Suppressor macrophage treated with lipopolysaccharide for 4 hours (primary cell): ENCODE measurements at regions not wholly inside any gene's neighbourhood (a gene's known extent, or its start where the extent isn't known, plus 50 kb on each side); places are given as distances from the start of the nearest gene placed in this dataset.

Source experiments
- DNase-seq: peaks from one replicate; pipeline ENCODE4 v3.0.0-alpha.2; 2020

- no peak for DNase-seq
Measured at GRCh38 chr6:147759093-147759492, 250.6 kb downstream of the SAMD5 start.

DNA sequence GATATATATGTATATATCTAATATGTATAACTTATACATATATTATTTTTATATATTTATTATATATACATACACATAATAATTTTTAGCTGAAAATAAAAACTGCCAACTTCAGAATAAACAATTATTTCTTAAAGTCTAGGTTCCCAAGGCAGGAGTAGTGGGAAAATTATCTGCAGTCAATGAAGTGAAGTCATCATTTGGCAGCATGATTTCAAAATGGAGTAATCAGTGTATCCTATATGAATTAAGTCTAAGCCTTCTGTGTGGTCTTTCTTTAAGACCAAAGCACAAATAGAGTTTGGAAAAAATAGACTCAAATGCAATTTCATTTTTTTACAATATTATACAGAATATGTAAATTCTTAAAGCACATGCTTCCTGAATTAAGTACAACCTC, 251.0 kb downstream of the SAMD5 start:
- DNase-seq: no peak

DNA sequence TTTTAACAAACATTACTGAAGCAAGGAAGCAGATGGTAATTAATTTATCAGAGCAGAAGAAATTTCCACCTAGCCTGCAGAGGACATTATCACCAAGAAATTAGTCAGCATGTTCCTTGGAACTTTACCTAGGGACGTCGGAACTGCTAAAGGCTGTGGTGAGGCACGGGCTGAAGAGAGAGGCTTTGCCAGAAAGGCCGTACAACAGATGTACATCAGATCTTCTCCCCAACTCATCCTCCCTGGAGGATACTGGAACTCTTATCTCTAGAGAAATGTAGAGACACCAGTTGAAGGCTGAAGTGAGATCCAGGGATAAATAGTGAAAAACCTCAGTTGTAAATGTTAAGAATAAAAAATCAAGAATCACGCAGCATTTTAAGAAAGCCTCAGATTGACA, 257.1 kb downstream of the SAMD5 start:
- no peak for DNase-seq

GRCh38 chr6:147768969-147769368, 260.5 kb downstream of the SAMD5 start:
- no peak for DNase-seq

DNA sequence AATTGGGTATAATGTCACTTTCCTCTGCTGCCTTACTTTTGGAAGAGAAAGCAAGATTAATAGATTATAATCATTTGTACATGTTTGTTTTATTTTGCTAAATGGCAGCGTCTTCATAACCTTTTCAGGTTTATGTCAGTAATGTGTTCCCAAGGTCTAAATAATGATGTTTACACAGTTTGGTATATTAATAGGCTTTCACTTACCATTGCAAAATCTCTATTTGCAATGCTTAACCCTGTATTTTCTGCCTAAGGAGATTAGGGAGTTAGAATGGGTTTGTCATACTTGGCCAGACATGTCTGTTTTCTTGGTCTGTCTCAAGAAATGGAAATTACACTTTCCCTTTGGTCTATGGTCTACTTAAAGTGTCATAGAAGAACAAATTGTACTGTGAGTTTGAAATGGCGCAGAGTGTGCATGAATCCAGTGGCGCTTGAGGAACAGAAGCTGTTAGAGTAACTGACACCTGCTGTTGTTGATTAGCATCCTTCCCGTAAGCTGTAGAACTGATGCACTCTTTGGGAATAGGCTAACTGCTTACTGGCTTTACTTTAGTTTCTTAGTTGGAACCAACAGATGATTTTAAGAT, 261.1 kb downstream of the SAMD5 start:
- no peak for DNase-seq

DNA sequence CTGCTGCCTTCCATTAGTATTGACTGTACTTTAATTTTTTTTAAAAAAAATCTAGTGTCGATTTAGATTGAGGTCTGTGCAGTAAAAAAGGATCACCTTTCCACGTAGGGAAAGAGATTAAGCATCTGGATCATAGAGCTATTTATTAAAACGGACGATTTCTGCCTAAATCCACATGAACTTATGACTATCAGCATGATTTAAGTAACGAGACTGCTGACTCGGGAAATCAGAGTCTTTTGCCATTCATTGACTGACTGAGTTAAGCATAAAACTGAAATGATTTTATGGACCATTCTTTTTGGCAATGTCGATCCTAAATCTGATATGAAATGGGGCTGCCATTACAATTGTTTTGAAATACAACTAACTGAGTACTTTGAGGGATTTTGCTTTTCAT, 261.7 kb downstream of the SAMD5 start:
- no peak for DNase-seq

GRCh38 chr6:147772724-147773123, 264.2 kb downstream of the SAMD5 start:
- DNase-seq: no peak

DNA sequence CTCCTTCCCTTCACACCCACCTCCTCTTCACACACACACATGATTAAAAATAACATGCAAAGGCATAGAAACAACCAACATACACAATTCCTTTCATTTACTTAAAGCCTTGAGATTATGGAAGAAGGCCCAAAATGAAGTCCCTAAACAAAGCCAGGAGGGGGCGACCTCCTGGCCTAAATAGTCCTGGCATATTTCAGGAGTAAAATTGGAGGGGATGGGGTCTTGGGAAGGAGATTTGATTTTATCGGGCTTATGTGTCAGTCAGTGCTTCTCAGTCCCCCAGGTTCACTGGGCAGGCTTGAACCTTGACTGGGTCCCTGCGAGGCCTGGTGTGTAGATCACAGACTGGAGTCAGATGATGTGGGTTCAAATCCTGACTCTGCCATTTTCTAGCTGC, 266.4 kb downstream of the SAMD5 start:
- DNase-seq: no peak

GRCh38 chr6:147776631-147777213, 268.2 kb downstream of the SAMD5 start:
- DNase-seq: no peak

DNA sequence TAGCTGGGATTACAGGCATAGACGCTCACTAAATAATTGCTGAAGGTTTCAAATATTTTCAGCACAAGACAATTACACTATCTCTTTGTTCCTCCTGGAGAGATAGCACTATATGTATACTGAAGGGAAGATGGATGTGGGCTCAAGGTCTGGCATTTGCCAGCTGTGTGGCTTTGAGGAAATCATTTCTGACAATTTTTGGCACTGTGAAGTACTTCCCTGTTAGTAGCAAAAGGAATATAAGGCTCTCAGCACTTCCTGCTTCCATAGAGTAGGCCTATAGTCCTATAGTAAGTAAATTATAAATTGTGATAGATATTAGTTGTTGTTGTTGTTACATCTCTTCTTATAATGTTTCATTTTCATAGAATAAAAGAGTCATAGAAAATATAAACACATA, 271.1 kb downstream of the SAMD5 start:
- no peak for DNase-seq

GRCh38 chr6:147782302-147782701, 273.8 kb downstream of the SAMD5 start:
- DNase-seq: no peak

DNA sequence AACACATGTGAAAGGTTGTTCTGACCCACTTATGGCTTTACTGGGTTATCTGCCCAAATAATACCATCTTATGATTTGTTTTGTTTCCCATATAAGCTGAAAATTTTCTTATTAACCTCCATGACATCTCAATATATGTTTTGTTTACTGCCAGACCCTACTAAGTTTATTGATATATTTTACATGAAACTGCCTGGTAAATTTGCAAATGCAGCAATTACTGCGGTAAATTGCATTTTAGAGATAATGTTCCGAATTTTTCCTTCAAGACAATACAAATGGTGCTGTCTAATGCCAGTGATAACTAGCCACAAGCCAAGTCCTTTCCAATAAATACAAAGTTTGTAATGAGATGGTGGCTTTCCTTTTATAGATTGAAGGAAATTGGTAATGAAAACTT, 275.9 kb downstream of the SAMD5 start:
- DNase-seq: no peak

DNA sequence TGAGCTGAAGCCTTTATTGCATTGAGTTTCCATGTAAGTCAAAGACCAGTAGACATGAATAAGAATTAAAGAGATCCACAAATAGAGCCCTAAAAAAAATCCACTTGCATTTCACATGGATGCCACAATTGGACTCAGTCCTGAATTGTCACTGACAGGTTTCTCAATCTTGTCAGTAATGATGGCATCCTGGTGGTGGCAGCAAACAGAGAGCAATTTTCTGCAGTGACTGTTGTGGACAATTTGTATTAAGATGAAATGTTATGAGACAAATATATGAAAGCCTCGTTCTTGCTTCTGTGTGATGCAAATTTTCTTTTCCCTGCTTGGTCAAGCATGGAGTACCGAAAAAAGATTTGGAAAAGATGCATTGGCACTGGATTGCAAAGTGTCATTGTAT, 278.9 kb downstream of the SAMD5 start:
- no peak for DNase-seq

DNA sequence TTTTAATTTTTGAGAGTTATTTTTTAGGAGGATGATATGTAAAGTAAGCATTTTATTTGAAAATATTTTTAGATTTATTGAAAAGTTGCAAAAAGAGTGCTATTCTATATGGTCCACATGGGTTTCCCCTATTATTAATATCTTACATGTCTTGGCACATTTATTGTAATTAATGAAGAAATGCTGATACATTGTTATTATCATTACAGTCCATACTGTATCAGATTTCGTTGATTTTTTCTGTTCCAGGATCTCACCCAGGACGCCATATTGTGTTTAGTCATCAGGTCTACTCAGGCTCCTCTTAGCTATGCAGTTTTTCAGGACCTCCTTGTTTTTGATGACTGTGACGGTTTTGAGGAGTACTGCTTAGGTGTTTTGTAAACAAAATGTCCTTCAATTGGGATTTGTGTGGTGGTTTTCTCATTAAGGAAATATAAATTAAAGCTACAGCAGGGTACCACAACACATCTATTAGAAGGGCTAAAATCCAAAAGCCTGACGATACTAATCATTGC, 281.0 kb downstream of the SAMD5 start:
- no peak for DNase-seq

- DNase-seq: no peak
Measured at GRCh38 chr6:147793871-147794643, 285.6 kb downstream of the SAMD5 start.

GRCh38 chr6:147802459-147802858, 294.0 kb downstream of the SAMD5 start:
- DNase-seq: no peak

- DNase-seq: no peak
Measured at GRCh38 chr6:147805155-147805554, 296.7 kb downstream of the SAMD5 start.

GRCh38 chr6:147806697-147807096, 298.2 kb downstream of the SAMD5 start:
- DNase-seq: no peak

GRCh38 chr6:147808640-147809039, 300.1 kb downstream of the SAMD5 start:
- DNase-seq: no peak

- DNase-seq: no peak
Measured at GRCh38 chr6:147811913-147812629, 303.6 kb downstream of the SAMD5 start.

- no peak for DNase-seq
Measured at GRCh38 chr6:147817042-147817689, 308.7 kb downstream of the SAMD5 start.

- no peak for DNase-seq
Measured at GRCh38 chr6:147820520-147820919, 312.0 kb downstream of the SAMD5 start.

GRCh38 chr6:147821295-147821897, 312.9 kb downstream of the SAMD5 start:
- DNase-seq: no peak
